ENCODE measurements at regions not wholly inside any gene's neighbourhood (a gene's known extent, or its start where the extent isn't known, plus 50 kb on each side); places are given as distances from the start of the nearest gene placed in this dataset.

DNA sequence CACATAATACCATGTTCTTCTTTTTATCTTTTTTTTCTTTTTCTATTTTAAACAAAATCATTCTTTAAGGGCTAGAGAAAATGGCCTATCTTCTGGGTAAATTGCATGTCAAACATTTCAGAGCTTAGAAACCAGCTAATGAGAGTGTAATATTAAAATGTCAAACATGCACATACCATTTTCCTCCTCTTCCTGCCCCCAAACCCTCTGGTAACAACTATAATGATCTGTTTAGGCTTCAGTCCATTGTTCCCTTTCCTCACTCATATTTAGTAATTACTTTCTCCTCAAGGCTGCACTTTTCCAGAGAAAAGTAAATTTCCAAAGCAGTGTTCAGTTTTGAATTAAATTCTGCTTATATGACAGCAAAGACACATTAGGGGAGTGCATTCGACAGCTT is 224.3 kb upstream of the ROBO2 start:
- Histone ChIP-seq H2BK12ac (ENCODE audit: low read length) (no peak overlapping the region), H3K27ac (replicated peaks; ENCODE audit: low read length) (no peak overlapping the region), H4K8ac (ENCODE audit: low read depth, low read length) (no peak overlapping the region), H2BK15ac (ENCODE audit: low read length) (no peak overlapping the region), H2BK120ac (ENCODE audit: low read depth, low read length) (no peak overlapping the region), H3K36me3 (replicated peaks in 1 of 2; ENCODE audit: control insufficient read depth in 2 of 2, insufficient read depth in 2 of 2, low read length in 2 of 2) (no peaks in the 10 kb centered on the region), H2AFZ (ENCODE audit: low read length) (peak overlapping the region; percentile 13), H3K4me1 (ENCODE audit: control insufficient read depth in 2 of 2, insufficient read depth in 1 of 2, low read depth in 1 of 2, low read length in 2 of 2) (no peaks in the 10 kb centered on the region), H3K27me3 (ENCODE audit: control insufficient read depth in 3 of 3, insufficient read depth in 3 of 3, low read depth in 1 of 3, low read length in 3 of 3) (no peaks in the 10 kb centered on the region), H3K23ac (ENCODE audit: low read depth, low read length, poor library complexity) (no peak overlapping the region), H2AK5ac (ENCODE audit: low read depth, low read length) (no peak overlapping the region), H3K4me2 (ENCODE audit: insufficient read depth, low read length, poor library complexity, severe bottlenecking) (no peak overlapping the region), H3K4ac (ENCODE audit: low read length) (no peak overlapping the region), H3K9ac (ENCODE audit: low read depth, low read length, poor library complexity) (no peak overlapping the region), H2BK5ac (ENCODE audit: low read length) (no peak overlapping the region), H3K14ac (ENCODE audit: low read length) (no peak overlapping the region), H3K4me3 (ENCODE audit: low read length in 2 of 2) (no peak overlapping the region), H3K9me3 (replicated peaks in 1 of 2; ENCODE audit: control insufficient read depth in 2 of 2, insufficient read depth in 1 of 2, low read depth in 1 of 2, low read length in 2 of 2) (no peaks in the 10 kb centered on the region), H3K79me1 (ENCODE audit: low read depth, low read length) (no peaks in the 10 kb centered on the region), H3K18ac (ENCODE audit: low read length) (no peak overlapping the region), H4K91ac (ENCODE audit: low read depth, low read length, poor library complexity) (no peak overlapping the region)
- no peak for DNase-seq (ENCODE audit: low spot score)
- WGBS, 2 donors (ENCODE audit: extremely low coverage in 2 of 2, insufficient read length in 2 of 2, insufficient replicate concordance in 1 of 2) = no CpG with 5 or more reads among the region's 1 CpG

DNA sequence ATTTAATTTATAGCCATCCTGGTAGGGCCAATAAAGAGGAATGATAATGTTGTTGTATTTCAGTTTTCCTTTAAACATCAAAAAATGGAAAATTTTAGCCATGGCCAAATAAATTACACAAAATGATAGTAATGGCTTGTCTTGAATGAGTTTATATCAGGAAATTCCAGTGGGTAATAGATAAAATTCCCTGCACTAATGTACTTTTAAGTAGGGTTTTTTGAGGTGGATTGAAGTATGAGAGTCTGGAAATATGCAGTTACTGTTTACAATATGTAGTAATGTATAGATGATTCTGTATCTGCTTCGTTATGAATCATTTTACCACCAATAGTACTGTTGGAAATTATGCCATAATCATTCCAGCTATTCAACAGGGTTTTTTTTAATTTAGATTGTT is 219.4 kb upstream of the ROBO2 start:
- Histone ChIP-seq H4K91ac (ENCODE audit: low read depth, low read length, poor library complexity) (no peak overlapping the region), H2BK120ac (ENCODE audit: low read depth, low read length) (no peak overlapping the region), H3K14ac (ENCODE audit: low read length) (no peak overlapping the region), H3K27me3 (ENCODE audit: control insufficient read depth in 3 of 3, insufficient read depth in 3 of 3, low read depth in 1 of 3, low read length in 3 of 3) (no peaks in the 10 kb centered on the region), H3K23ac (ENCODE audit: low read depth, low read length, poor library complexity) (no peak overlapping the region), H2BK12ac (ENCODE audit: low read length) (no peak overlapping the region), H3K4ac (ENCODE audit: low read length) (no peak overlapping the region), H3K27ac (replicated peaks; ENCODE audit: low read length) (no peak overlapping the region), H4K8ac (ENCODE audit: low read depth, low read length) (no peak overlapping the region), H2BK15ac (ENCODE audit: low read length) (no peak overlapping the region), H3K4me1 (ENCODE audit: control insufficient read depth in 2 of 2, insufficient read depth in 1 of 2, low read depth in 1 of 2, low read length in 2 of 2) (no peaks in the 10 kb centered on the region), H3K18ac (ENCODE audit: low read length) (no peak overlapping the region), H2AK5ac (ENCODE audit: low read depth, low read length) (no peak overlapping the region), H3K4me2 (ENCODE audit: insufficient read depth, low read length, poor library complexity, severe bottlenecking) (no peak overlapping the region), H2AFZ (ENCODE audit: low read length) (no peak overlapping the region), H3K79me1 (ENCODE audit: low read depth, low read length) (no peaks in the 10 kb centered on the region), H3K4me3 (ENCODE audit: low read length in 2 of 2) (no peak overlapping the region), H3K36me3 (replicated peaks in 1 of 2; ENCODE audit: control insufficient read depth in 2 of 2, insufficient read depth in 2 of 2, low read length in 2 of 2) (no peaks in the 10 kb centered on the region), H2BK5ac (ENCODE audit: low read length) (no peak overlapping the region), H3K9ac (ENCODE audit: low read depth, low read length, poor library complexity) (no peak overlapping the region), H3K9me3 (replicated peaks in 1 of 2; ENCODE audit: control insufficient read depth in 2 of 2, insufficient read depth in 1 of 2, low read depth in 1 of 2, low read length in 2 of 2) (no peaks in the 10 kb centered on the region)
- no CpG with 5 or more reads among the region's 1 CpG for WGBS, 2 donors (ENCODE audit: extremely low coverage in 2 of 2, insufficient read length in 2 of 2, insufficient replicate concordance in 1 of 2)
- no peak for DNase-seq (ENCODE audit: low spot score)

DNA sequence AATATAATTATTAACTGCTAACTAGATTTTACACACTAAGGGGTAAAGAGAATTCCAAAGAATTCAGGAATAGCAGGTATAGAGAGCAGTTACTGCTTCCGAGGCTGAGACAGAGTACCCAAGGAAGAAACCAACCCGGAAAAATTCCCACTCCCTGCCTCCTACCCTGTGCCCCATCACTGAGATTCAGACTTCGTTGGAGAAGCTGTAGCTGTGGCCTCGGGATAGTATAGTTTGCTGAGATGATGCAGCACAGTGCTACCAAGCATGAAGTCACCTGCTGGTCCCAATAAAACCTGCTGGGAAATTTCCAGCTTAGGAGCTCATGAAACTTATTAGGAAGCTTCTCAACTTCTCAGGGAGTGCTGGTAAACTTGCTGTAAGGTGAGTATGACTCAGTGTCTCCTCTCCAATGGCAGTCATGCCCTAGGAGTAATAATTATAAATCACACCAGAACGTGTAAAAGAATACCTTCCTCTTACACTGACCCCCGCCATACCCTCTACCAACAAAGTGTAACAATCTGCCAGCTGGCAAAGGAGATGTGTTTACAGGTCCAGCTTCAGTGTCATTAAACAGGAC is 215.2 kb upstream of the ROBO2 start:
- no peak for DNase-seq (ENCODE audit: low spot score)
- H2BK12ac ChIP-seq (ENCODE audit: low read length) = no peak overlapping the region
- no CpG with 5 or more reads among the region's 6 CpGs for whole genome bisulfite sequencing, 2 donors (ENCODE audit: extremely low coverage in 2 of 2, insufficient read length in 2 of 2, insufficient replicate concordance in 1 of 2)

DNA sequence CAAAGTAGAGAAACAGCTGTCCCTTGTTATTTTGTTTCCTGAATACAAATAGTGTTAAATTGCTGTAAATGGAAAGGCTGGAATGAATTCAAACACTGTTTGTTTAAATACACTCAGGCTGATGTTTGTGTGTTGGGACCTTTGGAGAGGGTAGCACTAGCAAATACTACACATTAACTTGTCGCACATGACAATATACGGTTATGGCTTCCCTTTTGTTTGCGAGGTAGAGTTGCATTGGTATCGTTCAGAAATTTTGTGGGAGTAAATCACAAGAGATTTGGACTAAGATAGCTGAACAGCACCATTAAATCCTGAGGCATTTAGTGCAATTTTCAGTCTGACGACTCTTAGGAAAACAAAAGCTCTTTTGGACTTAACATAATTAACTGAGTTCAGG is 213.0 kb upstream of the ROBO2 start:
- no peaks in the 10 kb centered on the region for H3K36me3 ChIP-seq (replicated peaks in 1 of 2; ENCODE audit: control insufficient read depth in 2 of 2, insufficient read depth in 2 of 2, low read length in 2 of 2)
- no peak overlapping the region for H3K23ac ChIP-seq (ENCODE audit: low read depth, low read length, poor library complexity)
- no peak overlapping the region for H4K91ac ChIP-seq (ENCODE audit: low read depth, low read length, poor library complexity)
- H2BK120ac ChIP-seq (ENCODE audit: low read depth, low read length) = no peak overlapping the region
- no peak overlapping the region for H3K14ac ChIP-seq (ENCODE audit: low read length)
- H2BK5ac ChIP-seq (ENCODE audit: low read length) = no peak overlapping the region
- no peak for DNase-seq (ENCODE audit: low spot score)
- H3K9me3 ChIP-seq (replicated peaks in 1 of 2; ENCODE audit: control insufficient read depth in 2 of 2, insufficient read depth in 1 of 2, low read depth in 1 of 2, low read length in 2 of 2) = no peaks in the 10 kb centered on the region
- H2AK5ac ChIP-seq (ENCODE audit: low read depth, low read length) = no peak overlapping the region
- H3K79me1 ChIP-seq (ENCODE audit: low read depth, low read length) = no peaks in the 10 kb centered on the region
- no peaks in the 10 kb centered on the region for H3K27me3 ChIP-seq (ENCODE audit: control insufficient read depth in 3 of 3, insufficient read depth in 3 of 3, low read depth in 1 of 3, low read length in 3 of 3)
- no peak overlapping the region for H2BK12ac ChIP-seq (ENCODE audit: low read length)
- H3K4ac ChIP-seq (ENCODE audit: low read length) = no peak overlapping the region
- no CpG with 5 or more reads among the region's 5 CpGs for WGBS, 2 donors (ENCODE audit: extremely low coverage in 2 of 2, insufficient read length in 2 of 2, insufficient replicate concordance in 1 of 2)
- H3K9ac ChIP-seq (ENCODE audit: low read depth, low read length, poor library complexity) = no peak overlapping the region
- H2BK15ac ChIP-seq (ENCODE audit: low read length) = no peak overlapping the region
- no peak overlapping the region for H3K4me2 ChIP-seq (ENCODE audit: insufficient read depth, low read length, poor library complexity, severe bottlenecking)
- H3K27ac ChIP-seq (replicated peaks; ENCODE audit: low read length) = no peak overlapping the region
- no peak overlapping the region for H2AFZ ChIP-seq (ENCODE audit: low read length)
- no peak overlapping the region for H3K18ac ChIP-seq (ENCODE audit: low read length)
- H4K8ac ChIP-seq (ENCODE audit: low read depth, low read length) = no peak overlapping the region
- H3K4me1 ChIP-seq (ENCODE audit: control insufficient read depth in 2 of 2, insufficient read depth in 1 of 2, low read depth in 1 of 2, low read length in 2 of 2) = no peaks in the 10 kb centered on the region
- no peak overlapping the region for H3K4me3 ChIP-seq (ENCODE audit: low read length in 2 of 2)

More for the DNA sequence above, 215.2 kb upstream of the ROBO2 start:
- H3K9ac ChIP-seq (ENCODE audit: low read depth, low read length, poor library complexity) = no peak overlapping the region
- no peak overlapping the region for H3K4me3 ChIP-seq (ENCODE audit: low read length in 2 of 2)
- H3K27me3 ChIP-seq (ENCODE audit: control insufficient read depth in 3 of 3, insufficient read depth in 3 of 3, low read depth in 1 of 3, low read length in 3 of 3) = no peaks in the 10 kb centered on the region
- H3K36me3 ChIP-seq (replicated peaks in 1 of 2; ENCODE audit: control insufficient read depth in 2 of 2, insufficient read depth in 2 of 2, low read length in 2 of 2) = no peaks in the 10 kb centered on the region
- H2AFZ ChIP-seq (ENCODE audit: low read length) = no peak overlapping the region
- H4K91ac ChIP-seq (ENCODE audit: low read depth, low read length, poor library complexity) = no peak overlapping the region
- H3K4ac ChIP-seq (ENCODE audit: low read length) = no peak overlapping the region
- H2BK15ac ChIP-seq (ENCODE audit: low read length) = no peak overlapping the region
- no peak overlapping the region for H3K18ac ChIP-seq (ENCODE audit: low read length)
- H3K4me1 ChIP-seq (ENCODE audit: control insufficient read depth in 2 of 2, insufficient read depth in 1 of 2, low read depth in 1 of 2, low read length in 2 of 2) = no peaks in the 10 kb centered on the region
- H3K14ac ChIP-seq (ENCODE audit: low read length) = no peak overlapping the region
- no peak overlapping the region for H3K27ac ChIP-seq (replicated peaks; ENCODE audit: low read length)
- H3K9me3 ChIP-seq (replicated peaks in 1 of 2; ENCODE audit: control insufficient read depth in 2 of 2, insufficient read depth in 1 of 2, low read depth in 1 of 2, low read length in 2 of 2) = no peaks in the 10 kb centered on the region
- H2BK120ac ChIP-seq (ENCODE audit: low read depth, low read length) = no peak overlapping the region
- H3K79me1 ChIP-seq (ENCODE audit: low read depth, low read length) = no peaks in the 10 kb centered on the region
- no peak overlapping the region for H3K23ac ChIP-seq (ENCODE audit: low read depth, low read length, poor library complexity)
- H2BK5ac ChIP-seq (ENCODE audit: low read length) = no peak overlapping the region
- H2AK5ac ChIP-seq (ENCODE audit: low read depth, low read length) = no peak overlapping the region
- no peak overlapping the region for H3K4me2 ChIP-seq (ENCODE audit: insufficient read depth, low read length, poor library complexity, severe bottlenecking)
- no peak overlapping the region for H4K8ac ChIP-seq (ENCODE audit: low read depth, low read length)

Measured in neuronal stem cell (in vitro differentiated cells).